Immature natural killer cell (primary cell): ENCODE measurements at regions not wholly inside any gene's neighbourhood (a gene's known extent, or its start where the extent isn't known, plus 50 kb on each side); places are given as distances from the start of the nearest gene placed in this dataset.

Source experiments
- DNase-seq, 3 donors: peaks; one replicate each; pipeline ENCODE4 v3.0.0; 2022; ENCODE audit warnings: mixed read lengths in 1 of 3
- H3K27ac Mint-ChIP-seq, 6 donors: one replicate each; pipeline ENCODE4 v1.8.0; 2020; ENCODE audit warnings: mixed read lengths in 6 of 6, mild to moderate bottlenecking in 5 of 6, inconsistent platforms in 4 of 6, moderate library complexity in 3 of 6
- H3K27me3 Mint-ChIP-seq, 3 donors: one replicate each; pipeline ENCODE4 v1.8.0; 2020 to 2021; ENCODE audit warnings: low read depth in 3 of 3, mild to moderate bottlenecking in 3 of 3, mixed read lengths in 3 of 3, moderate library complexity in 3 of 3, inconsistent platforms in 1 of 3
- H3K36me3 Mint-ChIP-seq, 3 donors: one replicate each; pipeline ENCODE4 v1.8.0; 2020; ENCODE audit warnings: mixed read lengths in 3 of 3, inconsistent platforms in 2 of 3, mild to moderate bottlenecking in 2 of 3
- H3K4me1 Mint-ChIP-seq, 2 donors: one replicate each; pipeline ENCODE4 v1.8.0; 2020; ENCODE audit warnings: inconsistent platforms in 2 of 2, mild to moderate bottlenecking in 2 of 2, mixed read lengths in 2 of 2, moderate library complexity in 1 of 2
- H3K4me3 Mint-ChIP-seq, 5 donors: one replicate each; pipeline ENCODE4 v1.8.0; 2020; ENCODE audit warnings: mild to moderate bottlenecking in 5 of 5, mixed read lengths in 5 of 5, inconsistent platforms in 3 of 5, moderate library complexity in 3 of 5
- H3K9me3 Mint-ChIP-seq, 6 donors: one replicate each; pipeline ENCODE4 v1.8.0; 2020; ENCODE audit warnings: mild to moderate bottlenecking in 6 of 6, mixed read lengths in 6 of 6, inconsistent platforms in 4 of 6, moderate library complexity in 3 of 6

- Mint-ChIP-seq H3K36me3 (no peaks in the 10 kb centered on the region), H3K4me3 (no peak overlapping the region), H3K27ac (peak overlapping the region in 2 of 6 donors; percentile 1 to 63), H3K27me3 (peaks cover 0 to 7% (median 4%) of the 10 kb centered on the region in 3 donors), H3K9me3 (no peaks in the 10 kb centered on the region), H3K4me1 (peaks cover 14 to 41% of the 10 kb centered on the region in 2 donors)
- DNase-seq = no peak
Measured at GRCh38 chrX:124224528-124224927, 107.9 kb upstream of the TEX13D start.

- Mint-ChIP-seq H3K36me3 (no peaks in the 10 kb centered on the region), H3K27me3 (peaks cover 0 to 6% (median 4%) of the 10 kb centered on the region in 3 donors), H3K27ac (no peak overlapping the region), H3K4me3 (no peak overlapping the region), H3K4me1 (peaks cover 9 to 35% of the 10 kb centered on the region in 2 donors), H3K9me3 (no peaks in the 10 kb centered on the region)
- DNase-seq = no peak
Measured at GRCh38 chrX:124226129-124226528, 106.3 kb upstream of the TEX13D start.

GRCh38 chrX:124228849-124229248 lies 103.6 kb upstream of the TEX13D start:
- peaks cover 3 to 25% of the 10 kb centered on the region in 2 donors for H3K4me1 Mint-ChIP-seq
- peaks cover 0 to 6% (median 2%) of the 10 kb centered on the region in 3 donors for H3K27me3 Mint-ChIP-seq
- H3K36me3 Mint-ChIP-seq = no peaks in the 10 kb centered on the region
- peaks cover 0 to 1% (median 0%) of the 10 kb centered on the region in 6 donors for H3K9me3 Mint-ChIP-seq
- H3K4me3 Mint-ChIP-seq = no peak overlapping the region
- no peak overlapping the region for H3K27ac Mint-ChIP-seq
- no peak for DNase-seq

GRCh38 chrX:124229374-124229773 lies 103.1 kb upstream of the TEX13D start:
- no peak overlapping the region for H3K4me3 Mint-ChIP-seq
- peaks cover 0 to 1% (median 0%) of the 10 kb centered on the region in 6 donors for H3K9me3 Mint-ChIP-seq
- no peak for DNase-seq
- peaks cover 0 to 6% (median 2%) of the 10 kb centered on the region in 3 donors for H3K27me3 Mint-ChIP-seq
- no peaks in the 10 kb centered on the region for H3K36me3 Mint-ChIP-seq
- H3K4me1 Mint-ChIP-seq = peaks cover 3 to 20% of the 10 kb centered on the region in 2 donors
- H3K27ac Mint-ChIP-seq = no peak overlapping the region

GRCh38 chrX:124230655-124231450 lies 101.6 kb upstream of the TEX13D start:
- DNase-seq = no peak
- H3K9me3 Mint-ChIP-seq = peaks cover 0 to 1% (median 0%) of the 10 kb centered on the region in 6 donors
- no peak overlapping the region for H3K27ac Mint-ChIP-seq
- peaks cover 0 to 10% of the 10 kb centered on the region in 2 donors for H3K4me1 Mint-ChIP-seq
- peaks cover 0 to 8% (median 2%) of the 10 kb centered on the region in 3 donors for H3K27me3 Mint-ChIP-seq
- H3K36me3 Mint-ChIP-seq = no peaks in the 10 kb centered on the region
- H3K4me3 Mint-ChIP-seq = no peak overlapping the region

GRCh38 chrX:124231451-124231759 lies 101.1 kb upstream of the TEX13D start:
- H3K36me3 Mint-ChIP-seq = no peaks in the 10 kb centered on the region
- H3K4me3 Mint-ChIP-seq = no peak overlapping the region
- DNase-seq = no peak
- H3K9me3 Mint-ChIP-seq = peaks cover 0 to 1% (median 0%) of the 10 kb centered on the region in 6 donors
- peaks cover 2 to 10% of the 10 kb centered on the region in 2 donors for H3K4me1 Mint-ChIP-seq
- no peak overlapping the region for H3K27ac Mint-ChIP-seq
- H3K27me3 Mint-ChIP-seq = peaks cover 0 to 8% (median 2%) of the 10 kb centered on the region in 3 donors

- H3K36me3 Mint-ChIP-seq = no peaks in the 10 kb centered on the region
- H3K4me1 Mint-ChIP-seq = peaks cover 14 to 16% of the 10 kb centered on the region in 2 donors
- peaks cover 0 to 5% (median 2%) of the 10 kb centered on the region in 3 donors for H3K27me3 Mint-ChIP-seq
- H3K9me3 Mint-ChIP-seq = peaks cover 0 to 1% (median 0%) of the 10 kb centered on the region in 6 donors
- H3K4me3 Mint-ChIP-seq = no peak overlapping the region
- H3K27ac Mint-ChIP-seq = no peak overlapping the region
- DNase-seq = no peak
Measured at GRCh38 chrX:124232523-124233201, 99.8 kb upstream of the TEX13D start.

- Mint-ChIP-seq H3K27me3 (peaks cover 0 to 2% (median 0%) of the 10 kb centered on the region in 3 donors), H3K9me3 (peaks cover 0 to 1% (median 0%) of the 10 kb centered on the region in 6 donors), H3K4me1 (peaks cover 27 to 33% of the 10 kb centered on the region in 2 donors), H3K27ac (peak overlapping the region in 1 of 6 donors; percentile 54), H3K4me3 (no peak overlapping the region), H3K36me3 (no peaks in the 10 kb centered on the region)
- DNase-seq = no peak
Measured at GRCh38 chrX:124234348-124234747, 98.1 kb upstream of the TEX13D start.

GRCh38 chrX:124238268-124238667 lies 94.2 kb upstream of the TEX13D start:
- Mint-ChIP-seq H3K9me3 (peaks cover 0 to 1% (median 0%) of the 10 kb centered on the region in 6 donors), H3K4me1 (peaks cover 31 to 37% of the 10 kb centered on the region in 2 donors), H3K27me3 (peaks cover 2 to 4% (median 2%) of the 10 kb centered on the region in 3 donors), H3K4me3 (peak overlapping the region; percentile 3 to 66 (median 13)), H3K27ac (peak overlapping the region in 2 of 6 donors; percentile 29 to 47), H3K36me3 (no peaks in the 10 kb centered on the region)
- DNase-seq = no peak

- Mint-ChIP-seq H3K36me3 (no peaks in the 10 kb centered on the region), H3K4me1 (peaks cover 31 to 37% of the 10 kb centered on the region in 2 donors), H3K4me3 (peak overlapping the region in 1 of 5 donors; percentile 7), H3K27me3 (peaks cover 2 to 4% (median 2%) of the 10 kb centered on the region in 3 donors), H3K27ac (peak overlapping the region in 1 of 6 donors; percentile 47), H3K9me3 (no peaks in the 10 kb centered on the region)
- DNase-seq = no peak
Measured at GRCh38 chrX:124239324-124239723, 93.1 kb upstream of the TEX13D start.

GRCh38 chrX:124239911-124240310 lies 92.5 kb upstream of the TEX13D start:
- Mint-ChIP-seq H3K36me3 (no peaks in the 10 kb centered on the region), H3K4me1 (peaks cover 31 to 37% of the 10 kb centered on the region in 2 donors), H3K9me3 (no peaks in the 10 kb centered on the region), H3K27ac (no peak overlapping the region), H3K27me3 (peaks cover 2 to 4% (median 2%) of the 10 kb centered on the region in 3 donors), H3K4me3 (no peak overlapping the region)
- no peak for DNase-seq

GRCh38 chrX:124240422-124240821 lies 92.0 kb upstream of the TEX13D start:
- no peak overlapping the region for H3K27ac Mint-ChIP-seq

GRCh38 chrX:124242131-124242530 lies 90.3 kb upstream of the TEX13D start:
- no peak for DNase-seq
- Mint-ChIP-seq H3K4me1 (peaks cover 22 to 27% of the 10 kb centered on the region in 2 donors), H3K4me3 (no peak overlapping the region), H3K9me3 (no peaks in the 10 kb centered on the region), H3K27me3 (peaks cover 0 to 4% (median 2%) of the 10 kb centered on the region in 3 donors), H3K27ac (no peak overlapping the region), H3K36me3 (no peaks in the 10 kb centered on the region)

More at GRCh38 chrX:124240422-124240821, 92.0 kb upstream of the TEX13D start:
- peaks cover under 1 to 4% (median 2%) of the 10 kb centered on the region in 3 donors for H3K27me3 Mint-ChIP-seq
- H3K36me3 Mint-ChIP-seq = no peaks in the 10 kb centered on the region
- DNase-seq = no peak
- no peaks in the 10 kb centered on the region for H3K9me3 Mint-ChIP-seq
- peaks cover 31 to 37% of the 10 kb centered on the region in 2 donors for H3K4me1 Mint-ChIP-seq
- H3K4me3 Mint-ChIP-seq = no peak overlapping the region

- H3K9me3 Mint-ChIP-seq = no peaks in the 10 kb centered on the region
- DNase-seq = no peak
- peaks cover 0 to 2% (median 0%) of the 10 kb centered on the region in 3 donors for H3K27me3 Mint-ChIP-seq
- H3K27ac Mint-ChIP-seq = no peak overlapping the region
- H3K4me3 Mint-ChIP-seq = no peak overlapping the region
- peaks cover 4 to 9% of the 10 kb centered on the region in 2 donors for H3K4me1 Mint-ChIP-seq
- peaks cover 0 to 6% (median 0%) of the 10 kb centered on the region in 3 donors for H3K36me3 Mint-ChIP-seq
Measured at GRCh38 chrX:124249345-124249744, 83.1 kb upstream of the TEX13D start.
